ENCODE measurements at regions not wholly inside any gene's neighbourhood (a gene's known extent, or its start where the extent isn't known, plus 50 kb on each side); places are given as distances from the start of the nearest gene placed in this dataset.

GRCh38 chr3:107962946-107963345 is 127.9 kb downstream of the CD47 start:
- H3K23ac ChIP-seq (ENCODE audit: insufficient read length): no peak overlapping the region
- ChIA-PET POLR2A (ENCODE audit: partially characterized antibody) (no interaction called here), CTCF (ENCODE audit: partially characterized antibody) (interaction anchor here (1.2 kb wide), 1 partner anchor 16 kb away, joined by 3 read pairs; no protein-coding TSS in a partner anchor)
- no peak overlapping the region for H3K56ac ChIP-seq (replicated peaks; ENCODE audit: insufficient read length, low read depth, low read length)
- no peak overlapping the region for H2BK120ac ChIP-seq (replicated peaks; ENCODE audit: low read depth, low read length)
- H2BK5ac ChIP-seq (ENCODE audit: low read depth, low read length): no peak overlapping the region
- H3K36me3 ChIP-seq (ENCODE audit: control insufficient read depth in 2 of 4, insufficient read depth in 4 of 4, low read length in 3 of 4): no peaks in the 10 kb centered on the region
- H3K4me1 ChIP-seq (replicated peaks in 1 of 4; ENCODE audit: control insufficient read depth in 3 of 4, insufficient read depth in 4 of 4, low read length in 3 of 4): peaks cover 0 to 3% (median under 1%) of the 10 kb centered on the region in 4 experiments; a peak in 1 of 7 replicates
- H2AFZ ChIP-seq (ENCODE audit: low read length): no peak overlapping the region
- no peaks in the 10 kb centered on the region for H3K79me2 ChIP-seq (ENCODE audit: control insufficient read depth in 1 of 2, insufficient read depth in 2 of 2, low read length in 2 of 2)
- no peak overlapping the region for H3K14ac ChIP-seq (ENCODE audit: insufficient read length)
- no peak overlapping the region for H3K27ac ChIP-seq (ENCODE audit: low read depth, low read length)
- WGBS, 2 experiments (ENCODE audit: extremely low coverage in 1 of 2, insufficient coverage in 1 of 2, insufficient read length in 1 of 2, insufficient replicate concordance in 2 of 2, low coverage in 1 of 2, low lambda C conversion rate in 2 of 2, missing lambda C conversion rate in 1 of 2): 73% methylated on average over 3 of the region's 3 CpGs; no CpG with 5 or more reads in 1 of the 2 experiments
- H3K4me3 ChIP-seq (ENCODE audit: extremely low read depth in 1 of 4, insufficient read depth in 2 of 4, low read depth in 3 of 4, low read length in 4 of 4): no peak overlapping the region
- H3K9me3 ChIP-seq (ENCODE audit: insufficient read depth in 2 of 2, low read depth in 1 of 2, low read length in 1 of 2): no peaks in the 10 kb centered on the region
- H4K8ac ChIP-seq (ENCODE audit: extremely low read depth, insufficient read depth, low read length): no peak overlapping the region
- no peaks in the 10 kb centered on the region for H4K20me1 ChIP-seq (replicated peaks in 1 of 2; ENCODE audit: control insufficient read depth in 1 of 2, insufficient read depth in 2 of 2, low read length in 2 of 2)
- no peak overlapping the region for H3K4me2 ChIP-seq (ENCODE audit: insufficient read depth in 1 of 2, low read depth in 2 of 2, low read length in 2 of 2)
- H3K27me3 ChIP-seq (replicated peaks in 1 of 4; ENCODE audit: control insufficient read depth in 3 of 4, extremely low read depth in 1 of 4, insufficient read depth in 3 of 4, low read length in 3 of 4): no peaks in the 10 kb centered on the region
- no peaks in the 10 kb centered on the region for H3K79me1 ChIP-seq (ENCODE audit: low read depth, low read length)
- DNase-seq (ENCODE audit: low read depth in 1 of 2, low spot score in 2 of 2) (no peak), FAIRE-seq (no peak)
- H2BK12ac ChIP-seq (ENCODE audit: low read depth, low read length): no peak overlapping the region; the same call in 1 of the 2 replicates
- no peak overlapping the region for H3K4ac ChIP-seq (replicated peaks; ENCODE audit: insufficient read length, low read depth, low read length)
- H3K23me2 ChIP-seq (ENCODE audit: low read depth, low read length): no peaks in the 10 kb centered on the region
- no peak overlapping the region for H2AK5ac ChIP-seq (ENCODE audit: low read depth, low read length)
- TF ChIP-seq YY1 (IDR thresholded peaks at IDR 0.05; ENCODE audit: low read depth, low read length) (no peak), TBP (IDR thresholded peaks at IDR 0.05; ENCODE audit: low read depth, low read length) (no peak)
- H2BK15ac ChIP-seq (ENCODE audit: low read length): no peak overlapping the region
- H3K18ac ChIP-seq (ENCODE audit: extremely low read depth, low read length): no peak overlapping the region
- H4K91ac ChIP-seq (replicated peaks; ENCODE audit: insufficient read length, low read length): no peak overlapping the region
- H2BK20ac ChIP-seq (ENCODE audit: low read length): no peak overlapping the region
- no peak overlapping the region for H3K9ac ChIP-seq (replicated peaks in 1 of 4; ENCODE audit: extremely low read depth in 1 of 4, low read depth in 3 of 4, low read length in 3 of 4)
- H4K5ac ChIP-seq (ENCODE audit: insufficient read length, low read depth, low read length): no peak overlapping the region
